ENCODE measurements at regions not wholly inside any gene's neighbourhood (a gene's known extent, or its start where the extent isn't known, plus 50 kb on each side); places are given as distances from the start of the nearest gene placed in this dataset.

DNA sequence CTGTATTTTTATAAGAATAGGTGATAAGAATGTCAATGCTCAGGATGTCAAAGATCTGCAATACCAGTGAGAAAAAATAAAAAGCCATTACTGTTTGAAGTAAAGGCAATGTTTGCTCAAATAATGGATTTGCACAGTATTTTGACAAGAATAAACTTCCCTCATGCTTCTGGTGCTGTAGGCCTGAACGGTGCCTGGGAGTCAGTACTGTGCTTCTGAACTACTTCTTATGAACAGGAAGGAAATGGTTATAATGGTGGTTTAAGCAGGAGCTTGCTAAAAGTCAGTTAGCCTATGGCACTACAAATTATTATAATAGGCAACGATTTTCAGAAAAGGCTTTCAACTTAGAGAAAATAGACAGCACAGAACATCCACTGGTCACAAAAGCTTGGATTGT lies 548.3 kb upstream of the CDH18 start:
- no peak for DNase-seq

DNA sequence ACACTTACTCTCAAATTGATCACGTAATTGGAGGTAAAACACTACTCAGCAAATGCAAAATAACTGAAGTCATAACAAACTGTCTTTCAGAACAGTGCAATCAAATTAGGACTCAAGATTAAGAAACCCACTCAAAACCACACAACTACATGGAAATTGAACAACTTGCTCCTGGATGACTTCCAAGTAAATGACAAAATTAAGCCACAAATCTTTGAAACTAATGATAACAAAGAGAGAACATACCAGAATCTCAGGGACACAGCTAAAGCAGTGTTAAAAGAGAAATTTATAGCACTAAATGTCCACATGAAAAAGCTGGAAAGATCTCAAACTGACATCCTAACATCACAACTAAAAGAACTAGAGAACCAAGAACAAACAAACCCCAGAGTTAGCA lies 540.5 kb upstream of the CDH18 start:
- DNase-seq = no peak

DNA sequence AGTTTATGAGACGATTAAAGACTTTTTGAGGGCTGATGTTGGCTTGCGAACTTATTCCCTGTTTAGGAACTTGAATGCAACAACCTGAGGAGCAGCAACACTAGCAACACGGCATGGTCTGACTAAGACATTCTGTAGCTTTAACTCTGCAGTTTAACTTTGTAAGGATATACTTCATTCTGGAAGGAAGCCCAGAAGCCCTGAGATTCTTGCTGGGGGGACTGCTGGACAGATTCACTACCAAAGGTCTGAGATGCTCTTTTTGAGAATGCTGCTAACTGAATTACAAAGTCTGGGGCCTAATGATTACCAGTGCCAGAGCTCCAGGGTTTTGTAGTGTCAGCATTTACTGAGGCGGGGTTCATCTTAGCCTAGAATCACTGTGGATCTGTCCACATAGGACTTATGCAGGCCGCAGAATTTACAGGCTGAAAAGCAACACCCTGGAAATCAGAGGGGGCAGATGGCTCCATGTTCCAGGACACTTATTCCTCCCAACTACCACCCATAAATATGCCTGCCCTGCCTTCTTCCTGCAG lies 537.1 kb upstream of the CDH18 start:
- no peak for DNase-seq

DNA sequence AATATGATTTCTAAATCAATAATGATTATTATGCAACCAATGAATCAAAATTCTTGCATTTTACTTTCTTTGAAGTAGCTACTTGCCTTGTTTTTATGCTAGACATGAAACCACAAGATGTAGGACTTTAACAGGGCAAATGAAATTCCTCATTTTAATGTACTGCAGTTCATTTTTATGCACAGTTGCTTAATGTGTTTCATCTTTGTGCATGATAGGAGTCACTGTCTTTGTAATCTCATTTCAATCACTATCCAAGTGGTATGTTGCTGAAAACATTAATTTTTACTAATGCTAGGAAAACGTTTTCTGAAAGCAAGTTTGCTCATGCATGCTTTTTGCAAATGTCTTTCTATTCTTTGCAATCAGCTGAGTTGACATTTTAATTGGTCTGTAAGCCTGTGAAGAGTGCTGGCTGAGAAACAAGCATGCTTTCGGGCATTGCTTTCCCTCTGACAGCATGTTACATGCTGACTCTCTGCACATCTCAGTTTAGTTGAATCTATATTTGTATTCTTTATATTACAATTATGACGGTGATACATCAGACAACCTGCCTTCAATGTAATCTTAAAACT lies 535.0 kb upstream of the CDH18 start:
- no peak for DNase-seq

DNA sequence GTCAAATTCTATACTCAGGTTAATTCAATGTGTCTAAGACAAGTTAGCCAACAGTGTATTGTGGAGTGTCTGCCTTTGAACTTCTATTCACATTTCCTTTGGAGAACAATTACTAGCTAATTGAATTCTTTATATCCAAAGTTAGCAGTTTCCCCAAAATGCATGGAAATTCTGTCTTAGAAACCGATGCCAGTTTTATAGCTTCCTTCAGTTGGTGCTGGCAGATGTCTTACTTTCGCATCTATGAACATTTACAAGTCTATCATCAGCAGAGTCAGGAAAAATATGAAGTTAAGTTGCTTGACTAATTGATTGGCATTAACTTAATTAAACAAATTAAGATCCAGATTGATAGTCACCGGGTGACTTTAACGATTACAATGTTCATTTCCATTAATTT lies 527.6 kb upstream of the CDH18 start:
- no peak for DNase-seq

DNA sequence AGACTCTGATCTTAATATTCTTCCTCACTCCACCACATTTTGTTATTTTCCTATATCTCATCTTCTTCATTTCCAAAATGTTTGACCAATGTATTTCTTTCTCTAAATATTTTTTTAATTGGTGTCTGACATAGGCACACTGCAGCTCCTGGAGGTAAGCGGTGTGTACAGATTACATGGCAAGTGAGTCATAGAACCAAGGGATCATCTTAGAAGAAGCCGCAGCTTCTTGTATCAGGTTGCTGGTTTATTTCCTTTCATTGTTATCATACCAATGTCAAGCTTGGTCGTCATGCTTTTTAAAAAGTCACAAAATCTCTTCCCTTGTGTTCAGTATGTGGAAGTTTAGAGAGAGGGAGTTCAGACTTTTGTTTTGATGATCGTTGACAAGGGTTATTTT lies 526.1 kb upstream of the CDH18 start:
- no peak for DNase-seq

DNA sequence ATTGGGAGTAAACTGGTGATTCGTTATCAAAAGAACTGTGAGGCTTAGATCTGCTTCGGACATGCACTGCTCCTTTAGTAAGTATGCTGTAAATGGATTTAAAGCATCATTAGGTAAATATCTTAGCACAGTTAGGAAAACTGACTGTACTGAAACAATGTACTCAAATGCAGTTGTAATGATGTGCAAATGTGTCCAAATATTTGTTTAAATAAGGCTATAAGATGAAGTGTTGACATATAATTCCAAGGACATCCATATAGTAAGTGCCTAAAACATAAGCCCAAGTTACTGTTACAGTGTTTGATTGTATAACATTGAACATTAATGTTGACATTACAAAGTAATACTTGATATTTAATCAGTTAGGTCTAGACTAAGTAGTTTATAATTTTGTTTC lies 512.5 kb upstream of the CDH18 start:
- DNase-seq = no peak

DNA sequence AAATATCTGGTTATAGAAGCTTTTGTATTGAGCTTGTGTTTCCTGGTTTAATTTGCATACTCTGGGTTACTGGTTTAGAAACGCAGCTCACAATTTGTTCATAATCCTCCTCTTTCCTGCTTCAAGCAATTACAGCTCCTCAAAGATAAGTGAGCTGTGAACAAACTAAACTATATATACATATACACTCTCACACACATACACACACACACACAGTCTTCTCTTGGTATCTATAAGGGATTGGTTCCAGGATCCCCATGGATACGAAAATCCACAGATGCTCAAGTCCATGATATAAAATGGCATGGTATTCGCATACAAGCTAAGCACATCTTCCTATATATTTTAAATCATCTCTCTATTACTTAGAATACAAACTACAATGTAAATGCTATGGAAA lies 510.9 kb upstream of the CDH18 start:
- no peak for DNase-seq

DNA sequence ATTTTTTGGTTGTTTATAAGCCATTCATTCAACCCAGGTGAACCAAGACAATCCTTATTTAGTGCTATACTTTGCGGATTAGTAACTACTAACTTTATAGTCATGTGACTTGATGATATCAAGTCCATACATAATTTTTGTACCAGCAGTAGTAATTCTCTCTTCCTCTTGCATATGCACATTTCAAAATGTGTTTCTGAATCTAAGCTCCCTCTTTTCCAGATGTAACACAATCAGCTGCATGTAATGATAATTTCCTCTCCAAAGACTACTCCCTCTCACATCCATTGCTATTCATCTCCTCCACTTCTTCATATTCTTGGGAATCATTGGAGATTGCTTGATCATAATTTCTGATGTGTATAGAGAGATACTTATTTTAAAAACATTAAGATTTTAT lies 510.1 kb upstream of the CDH18 start:
- DNase-seq = no peak

DNA sequence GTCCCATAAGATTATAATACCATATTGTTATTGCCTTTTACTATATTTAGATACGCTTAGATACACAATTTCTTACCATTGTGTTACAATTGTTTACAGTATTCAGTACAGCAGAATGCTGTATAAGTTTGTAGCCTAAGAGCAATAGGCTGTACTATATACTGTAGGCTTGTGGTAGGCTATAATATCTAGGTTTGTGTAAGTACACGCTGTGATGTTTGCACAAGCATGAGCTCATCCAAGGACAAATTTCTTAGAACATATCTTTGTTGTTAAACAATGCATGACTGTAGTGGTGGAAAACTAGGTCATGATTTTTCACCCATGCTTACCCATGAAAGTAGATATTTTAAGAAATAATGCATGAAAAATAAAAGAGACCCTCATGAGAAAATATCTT lies 509.4 kb upstream of the CDH18 start:
- no peak for DNase-seq

DNA sequence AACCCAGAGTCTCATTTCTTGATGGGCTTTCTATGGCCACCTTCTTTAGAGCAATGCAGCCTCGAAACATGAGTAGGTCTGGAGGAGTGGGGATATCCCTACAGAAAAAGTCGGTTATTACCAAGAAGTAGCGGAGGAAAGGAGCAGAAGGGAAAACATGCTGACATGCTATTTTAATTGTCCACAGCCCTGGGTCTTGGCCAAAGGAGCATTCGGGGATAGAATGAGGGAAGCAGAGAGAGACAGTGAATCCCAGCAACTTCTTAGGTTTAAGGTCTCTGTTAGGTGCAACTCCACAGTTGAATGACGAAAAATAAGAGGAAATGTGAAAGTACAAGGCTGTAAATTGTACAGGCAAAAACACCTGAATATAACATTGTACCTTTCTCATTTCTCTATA lies 506.7 kb upstream of the CDH18 start:
- DNase-seq = no peak

DNA sequence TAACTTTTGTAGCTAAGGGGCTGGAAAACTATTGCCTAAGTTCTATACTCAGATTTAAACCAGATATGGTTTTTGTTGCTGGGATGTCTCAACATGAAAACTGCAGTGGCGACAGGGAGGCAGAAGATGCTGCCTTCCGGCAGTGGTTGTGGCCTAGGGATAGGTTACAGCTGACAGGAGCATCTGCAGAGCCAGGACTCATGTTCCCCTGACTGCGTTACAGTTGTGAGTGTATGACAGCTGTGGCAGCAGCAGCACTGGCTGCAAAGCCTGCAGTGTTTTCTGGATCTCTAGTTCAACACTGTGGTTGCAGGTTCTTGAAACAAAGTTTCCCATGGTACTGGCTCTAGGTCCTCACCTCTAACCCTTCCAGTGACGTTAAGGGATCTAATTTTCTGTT lies 498.8 kb upstream of the CDH18 start:
- DNase-seq = no peak

DNA sequence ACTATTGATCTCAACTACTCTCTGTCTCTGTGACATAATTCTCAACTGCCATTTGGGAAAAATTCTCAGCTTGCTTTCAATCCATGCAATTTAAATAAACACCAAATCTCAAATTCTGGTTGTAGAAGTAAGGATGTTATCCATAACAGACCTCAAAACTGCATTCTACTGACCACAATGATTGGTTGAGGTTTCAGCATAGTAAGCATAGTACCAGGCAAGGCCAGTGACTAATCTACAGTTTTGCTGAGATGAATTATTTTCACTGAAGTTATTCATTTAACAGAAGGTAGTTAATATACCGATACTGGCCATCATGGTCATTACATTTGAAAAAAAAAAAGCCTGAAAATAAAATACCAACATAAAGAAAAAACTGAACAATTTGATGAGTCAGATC lies 488.0 kb upstream of the CDH18 start:
- DNase-seq = no peak

DNA sequence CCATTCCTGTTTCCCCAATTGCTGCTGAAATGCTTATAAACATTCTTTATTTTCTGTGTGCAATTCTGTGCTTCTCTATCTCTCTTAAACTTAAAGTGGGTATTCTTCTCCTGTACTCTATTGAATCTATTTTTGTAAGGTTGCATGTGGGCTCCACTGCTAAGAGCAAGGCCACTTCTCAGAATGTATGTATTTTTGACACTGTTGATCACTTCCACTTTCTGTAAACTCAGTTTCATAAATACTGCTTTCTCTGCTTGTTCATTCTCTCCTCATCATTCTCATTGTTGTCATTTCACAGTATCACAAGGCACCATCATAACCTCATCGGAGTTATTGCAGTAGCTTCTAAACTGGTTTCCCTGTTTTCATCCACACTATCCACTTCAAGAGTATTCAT lies 483.0 kb upstream of the CDH18 start:
- DNase-seq = no peak

DNA sequence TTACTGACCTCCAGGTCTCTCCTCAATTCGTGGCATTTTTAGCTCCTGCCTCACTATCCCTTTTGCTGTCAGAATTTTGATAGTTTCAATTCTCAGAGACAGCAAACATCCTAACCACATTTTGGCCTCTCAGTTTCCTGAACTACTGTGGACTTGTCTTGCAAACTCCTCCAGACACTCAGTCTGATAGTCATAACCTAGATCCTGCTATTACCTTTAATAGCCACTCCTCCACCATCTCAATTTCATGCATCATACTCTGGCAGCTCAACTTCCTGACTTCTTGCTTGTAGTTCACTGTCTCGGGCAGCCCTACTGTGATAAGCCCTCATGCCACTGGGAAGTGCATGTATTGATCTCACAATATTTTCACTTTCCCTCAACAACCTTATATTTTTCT lies 481.8 kb upstream of the CDH18 start:
- no peak for DNase-seq

DNA sequence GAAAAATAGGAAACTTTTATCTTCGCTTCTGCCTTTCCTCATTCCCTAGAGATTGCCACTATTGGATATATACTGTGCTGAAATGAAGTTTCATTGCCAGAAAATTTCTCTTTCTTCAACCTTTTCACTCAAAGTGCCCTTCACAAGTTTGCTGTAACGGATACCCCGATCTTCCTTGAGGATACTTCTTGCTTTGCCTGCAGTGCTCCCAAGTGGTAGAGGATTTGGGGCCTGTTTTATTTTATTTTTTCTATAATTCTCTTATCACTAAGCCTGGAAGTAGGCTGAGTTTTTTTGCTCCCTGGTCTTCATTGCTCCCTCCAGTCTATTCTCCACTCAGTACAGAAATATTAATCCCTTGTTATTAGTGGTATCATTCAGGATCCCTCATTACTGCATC lies 481.4 kb upstream of the CDH18 start:
- DNase-seq = no peak

DNA sequence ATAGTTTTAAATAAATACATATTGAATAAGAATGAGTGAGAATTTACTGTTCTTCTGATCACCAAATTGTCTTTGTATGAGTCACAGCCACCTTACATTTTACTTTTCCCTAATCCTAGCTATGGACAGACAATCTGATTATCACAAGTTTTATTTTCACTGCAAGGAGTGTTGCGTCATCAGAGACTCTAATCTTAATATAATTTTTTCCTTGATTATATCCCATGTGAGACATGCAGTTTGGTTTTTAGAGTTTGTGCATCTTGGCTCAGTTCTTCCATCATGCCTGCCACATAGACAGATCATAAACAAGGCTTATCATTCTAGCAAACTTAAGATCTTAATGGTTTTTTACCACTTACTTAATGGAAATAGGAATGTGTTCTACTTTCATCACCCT lies 478.5 kb upstream of the CDH18 start:
- DNase-seq = no peak

DNA sequence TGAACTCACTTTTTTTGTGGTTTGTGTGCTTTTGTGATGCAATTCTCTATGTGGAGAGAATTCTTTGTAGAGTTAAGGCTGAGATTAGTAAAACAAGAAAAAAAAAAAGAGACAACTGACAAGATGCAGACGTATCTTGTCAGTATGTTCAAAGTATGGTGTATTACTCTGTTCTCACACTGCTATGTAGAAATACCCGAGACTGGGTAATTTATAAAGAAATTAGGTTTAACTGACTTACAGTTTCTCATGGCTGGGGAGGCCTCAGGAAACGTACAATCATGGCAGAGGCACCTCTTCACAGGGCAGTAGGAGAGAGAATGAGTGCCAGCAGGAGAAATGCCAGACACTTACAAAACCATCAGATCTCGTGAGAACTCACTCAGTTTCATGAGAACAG lies 475.2 kb upstream of the CDH18 start:
- no peak for DNase-seq

DNA sequence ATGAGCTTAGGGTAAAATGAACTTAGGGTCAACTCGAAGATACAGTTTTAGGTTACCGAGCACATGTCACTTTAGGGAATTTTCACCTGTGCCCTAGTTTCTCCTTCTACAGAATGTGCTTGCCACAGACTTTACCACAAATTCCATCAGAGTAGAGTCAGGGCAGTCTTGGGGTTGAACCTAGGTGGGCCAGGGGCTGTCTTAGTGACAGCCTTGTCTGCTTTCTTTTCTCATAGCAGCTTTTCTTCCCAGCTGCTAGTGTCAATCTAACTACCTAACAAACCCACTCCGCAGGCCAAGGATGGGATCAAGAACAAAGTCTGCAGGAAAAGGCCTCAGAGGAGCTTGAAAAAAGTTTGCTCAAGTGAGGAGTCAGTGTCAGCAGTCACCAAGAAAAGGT lies 458.1 kb upstream of the CDH18 start:
- no peak for DNase-seq

DNA sequence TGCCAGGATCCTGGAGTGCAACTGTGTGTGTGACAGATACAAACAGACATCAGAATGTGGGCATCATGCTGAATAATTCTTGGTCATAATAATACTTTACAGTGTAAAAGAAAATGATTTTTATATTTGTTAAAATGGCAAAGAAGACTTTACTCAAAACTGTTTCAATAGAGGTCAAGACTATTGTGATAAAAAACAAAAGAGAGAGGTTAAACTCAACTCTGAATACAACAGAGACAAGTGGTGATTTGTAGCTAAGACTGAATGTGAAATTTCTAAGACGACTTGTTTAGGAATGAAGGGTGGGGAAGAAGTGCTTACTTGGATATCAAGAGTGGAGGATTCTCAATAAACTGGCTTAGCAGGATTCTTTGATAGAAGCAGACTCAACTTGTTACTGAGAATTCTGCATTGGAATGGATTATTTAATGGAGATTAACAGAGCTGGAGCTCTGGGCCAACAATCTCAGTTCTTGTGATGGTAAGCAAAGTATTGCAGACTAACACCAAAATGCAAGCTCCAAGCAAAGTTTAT lies 457.4 kb upstream of the CDH18 start:
- DNase-seq = no peak

DNA sequence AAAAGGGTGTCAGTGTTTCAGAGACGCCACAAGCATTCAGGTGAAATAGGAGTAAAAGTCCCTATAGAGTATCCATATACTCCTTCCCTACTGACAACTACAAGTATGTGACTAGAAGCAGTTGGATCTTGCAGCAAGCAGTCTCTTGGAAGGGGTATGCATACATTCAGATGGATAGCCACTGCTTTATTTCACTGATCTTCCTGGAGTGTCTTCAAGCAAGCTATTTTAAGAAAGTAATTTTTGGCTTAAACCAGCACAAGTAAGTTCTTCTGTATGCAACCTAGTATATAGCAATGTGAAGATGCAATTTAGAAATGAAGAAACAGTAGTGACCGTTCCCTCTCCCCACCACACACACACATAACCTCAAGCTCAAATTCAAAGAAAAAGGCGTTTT lies 446.8 kb upstream of the CDH18 start:
- DNase-seq = no peak

DNA sequence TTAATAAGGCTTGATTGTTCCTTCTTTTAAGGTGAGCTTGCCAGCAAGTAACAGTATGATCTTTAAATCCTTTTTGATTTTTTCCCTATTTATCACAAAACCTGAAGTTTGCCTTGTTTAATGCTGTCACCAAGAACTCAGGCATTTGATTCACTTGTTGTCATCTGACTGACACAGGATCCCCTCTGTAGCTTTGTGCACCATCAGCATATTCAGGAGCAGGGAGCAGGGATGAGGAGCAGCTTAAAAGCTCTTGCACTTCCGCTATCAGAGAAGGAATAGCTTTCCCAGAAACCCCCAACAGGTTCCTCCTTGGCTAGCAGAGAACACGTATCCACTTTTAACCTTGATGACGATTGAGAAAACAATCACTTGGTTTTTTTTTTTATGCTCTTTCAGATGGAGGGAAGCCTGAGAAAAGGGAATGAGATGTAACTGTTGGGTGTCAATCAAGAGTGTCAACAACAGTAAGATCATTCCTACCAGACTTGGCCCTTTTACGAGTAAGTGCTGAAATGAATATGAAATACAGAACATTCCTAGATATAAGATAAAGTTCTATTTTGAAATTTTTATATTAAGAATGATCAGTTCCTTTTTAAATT lies 433.1 kb upstream of the CDH18 start:
- DNase-seq = no peak

Measured in right kidney (tissue), 1 donor.